ENCODE measurements at regions not wholly inside any gene's neighbourhood (a gene's known extent, or its start where the extent isn't known, plus 50 kb on each side); places are given as distances from the start of the nearest gene placed in this dataset.

DNA sequence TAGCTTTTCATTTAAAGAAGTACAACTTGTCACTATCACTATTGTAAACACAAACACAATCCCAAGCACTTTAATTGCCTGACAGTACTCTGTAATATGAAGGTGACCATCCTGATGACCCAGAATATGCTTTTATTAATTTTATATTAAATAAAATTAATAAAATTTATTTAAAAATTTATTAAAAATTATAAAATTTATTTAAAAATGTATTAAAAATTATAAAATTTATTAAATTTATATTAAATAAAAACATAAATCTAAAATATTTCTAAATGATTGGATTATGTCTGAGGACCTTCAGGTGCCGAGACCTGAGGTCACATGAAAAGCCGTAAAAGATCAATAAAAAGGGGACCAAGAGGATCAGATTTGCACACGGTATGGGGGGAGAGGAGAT, 229.8 kb upstream of the KIRREL3 start:
- CTCF ChIA-PET: no interaction called here
- no peak overlapping the region for H3K27ac Mint-ChIP-seq (ENCODE audit: low read depth, unreplicated experiment)

DNA sequence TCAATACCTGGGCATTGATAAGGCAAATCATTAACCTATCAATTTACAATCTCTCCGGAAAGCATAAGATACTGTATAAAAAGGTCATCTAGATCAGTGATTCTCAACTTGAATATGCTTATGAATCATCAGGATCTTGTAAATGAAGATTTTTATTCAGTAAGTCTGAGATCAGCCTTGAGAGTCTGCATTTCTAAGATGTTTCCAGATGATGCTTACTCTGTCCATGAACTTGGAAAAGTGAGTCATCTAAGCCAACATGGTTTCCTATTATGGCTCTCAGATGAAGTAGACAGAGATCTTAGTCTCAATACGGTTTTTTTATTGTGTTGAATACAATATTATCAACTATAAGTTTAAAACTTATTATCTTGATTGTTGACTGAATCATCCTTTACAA, 226.4 kb upstream of the KIRREL3 start:
- no peak overlapping the region for H3K27ac Mint-ChIP-seq (ENCODE audit: low read depth, unreplicated experiment)
- peaks cover 34% of the 10 kb centered on the region for H3K9me3 Mint-ChIP-seq (ENCODE audit: unreplicated experiment)
- TF ChIP-seq, protein P1, sequence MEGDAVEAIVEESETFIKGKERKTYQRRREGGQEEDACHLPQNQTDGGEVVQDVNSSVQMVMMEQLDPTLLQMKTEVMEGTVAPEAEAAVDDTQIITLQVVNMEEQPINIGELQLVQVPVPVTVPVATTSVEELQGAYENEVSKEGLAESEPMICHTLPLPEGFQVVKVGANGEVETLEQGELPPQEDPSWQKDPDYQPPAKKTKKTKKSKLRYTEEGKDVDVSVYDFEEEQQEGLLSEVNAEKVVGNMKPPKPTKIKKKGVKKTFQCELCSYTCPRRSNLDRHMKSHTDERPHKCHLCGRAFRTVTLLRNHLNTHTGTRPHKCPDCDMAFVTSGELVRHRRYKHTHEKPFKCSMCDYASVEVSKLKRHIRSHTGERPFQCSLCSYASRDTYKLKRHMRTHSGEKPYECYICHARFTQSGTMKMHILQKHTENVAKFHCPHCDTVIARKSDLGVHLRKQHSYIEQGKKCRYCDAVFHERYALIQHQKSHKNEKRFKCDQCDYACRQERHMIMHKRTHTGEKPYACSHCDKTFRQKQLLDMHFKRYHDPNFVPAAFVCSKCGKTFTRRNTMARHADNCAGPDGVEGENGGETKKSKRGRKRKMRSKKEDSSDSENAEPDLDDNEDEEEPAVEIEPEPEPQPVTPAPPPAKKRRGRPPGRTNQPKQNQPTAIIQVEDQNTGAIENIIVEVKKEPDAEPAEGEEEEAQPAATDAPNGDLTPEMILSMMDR (IDR thresholded peaks at IDR 0.05; ENCODE audit: unreplicated experiment): no peak
- CTCF ChIA-PET: no interaction called here
- no peak overlapping the region for H3K4me3 Mint-ChIP-seq (ENCODE audit: unreplicated experiment)
- H3K36me3 Mint-ChIP-seq (ENCODE audit: insufficient read depth, unreplicated experiment): no peaks in the 10 kb centered on the region
- H3K4me1 Mint-ChIP-seq (ENCODE audit: insufficient read depth, unreplicated experiment): no peaks in the 10 kb centered on the region
- POLR2A ChIA-PET: no interaction called here
- BruUV-seq (replicated peaks): no TSS peak
- intact Hi-C loops (cut with micrococcal nuclease): no loop called here
- peaks cover 10% of the 10 kb centered on the region for H3K27me3 Mint-ChIP-seq (ENCODE audit: insufficient read depth, unreplicated experiment)
- DNase-seq (ENCODE audit: unreplicated experiment): no peak

More for the DNA sequence above, 229.8 kb upstream of the KIRREL3 start:
- BruUV-seq (replicated peaks): no TSS peak
- no peaks in the 10 kb centered on the region for H3K4me1 Mint-ChIP-seq (ENCODE audit: insufficient read depth, unreplicated experiment)
- no peaks in the 10 kb centered on the region for H3K36me3 Mint-ChIP-seq (ENCODE audit: insufficient read depth, unreplicated experiment)
- POLR2A ChIA-PET: no interaction called here
- DNase-seq (ENCODE audit: unreplicated experiment): no peak
- H3K27me3 Mint-ChIP-seq (ENCODE audit: insufficient read depth, unreplicated experiment): peaks cover 10% of the 10 kb centered on the region
- H3K4me3 Mint-ChIP-seq (ENCODE audit: unreplicated experiment): no peak overlapping the region
- TF ChIP-seq, protein P1 (IDR thresholded peaks at IDR 0.05; ENCODE audit: unreplicated experiment): no peak
- H3K9me3 Mint-ChIP-seq (ENCODE audit: unreplicated experiment): peaks cover 14% of the 10 kb centered on the region
- intact Hi-C loops (cut with micrococcal nuclease): no loop called here

DNA sequence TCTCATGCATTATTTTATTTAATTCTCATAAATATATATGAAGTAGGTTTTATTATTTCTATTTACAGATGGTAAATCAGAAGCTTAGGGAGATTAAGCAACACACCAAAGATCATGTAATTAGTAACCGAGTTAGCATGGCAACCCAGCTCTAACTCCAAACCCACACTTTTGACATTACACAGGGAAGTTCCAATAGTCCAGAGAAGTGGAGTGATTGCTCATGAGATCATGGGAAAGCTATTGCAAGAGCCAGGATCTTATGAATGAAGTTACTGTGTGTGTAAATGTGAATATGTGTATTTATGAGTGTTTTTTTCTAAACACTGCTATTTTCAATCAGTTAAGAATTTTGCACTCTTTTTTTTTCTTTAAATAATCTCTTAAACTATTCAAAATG, 225.8 kb upstream of the KIRREL3 start:
- Mint-ChIP-seq H3K9me3 (ENCODE audit: unreplicated experiment) (peaks cover 34% of the 10 kb centered on the region), H3K4me3 (ENCODE audit: unreplicated experiment) (no peak overlapping the region), H3K36me3 (ENCODE audit: insufficient read depth, unreplicated experiment) (no peaks in the 10 kb centered on the region), H3K4me1 (ENCODE audit: insufficient read depth, unreplicated experiment) (no peaks in the 10 kb centered on the region), H3K27ac (ENCODE audit: low read depth, unreplicated experiment) (no peak overlapping the region), H3K27me3 (ENCODE audit: insufficient read depth, unreplicated experiment) (peaks cover 10% of the 10 kb centered on the region)
- intact Hi-C loops (cut with micrococcal nuclease): no loop called here
- TF ChIP-seq, protein P1 (IDR thresholded peaks at IDR 0.05; ENCODE audit: unreplicated experiment): no peak
- BruUV-seq (replicated peaks): no TSS peak
- ChIA-PET POLR2A (no interaction called here), CTCF (no interaction called here)
- DNase-seq (ENCODE audit: unreplicated experiment): no peak

DNA sequence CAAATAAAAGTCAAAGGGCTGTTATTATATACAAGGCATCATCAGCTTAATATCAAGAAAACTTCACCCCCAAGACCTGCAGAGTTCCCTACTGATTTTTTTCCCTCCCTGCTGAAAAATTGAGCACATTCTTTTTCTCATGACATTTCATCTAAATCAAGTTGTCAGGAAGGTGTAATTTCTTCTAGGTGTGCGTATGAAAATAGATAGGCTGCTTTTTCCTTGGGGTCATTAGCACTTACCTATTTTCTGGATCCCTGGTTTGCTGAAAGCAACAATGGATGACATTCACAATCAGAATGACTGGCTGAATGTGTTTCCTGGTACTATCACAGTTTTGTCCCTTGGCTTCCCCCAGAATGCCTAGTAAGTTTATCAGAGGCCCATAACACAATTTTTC, 225.0 kb upstream of the KIRREL3 start:
- Mint-ChIP-seq H3K9me3 (ENCODE audit: unreplicated experiment) (peaks cover 34% of the 10 kb centered on the region), H3K4me1 (ENCODE audit: insufficient read depth, unreplicated experiment) (no peaks in the 10 kb centered on the region), H3K4me3 (ENCODE audit: unreplicated experiment) (no peak overlapping the region), H3K36me3 (ENCODE audit: insufficient read depth, unreplicated experiment) (no peaks in the 10 kb centered on the region), H3K27me3 (ENCODE audit: insufficient read depth, unreplicated experiment) (peaks cover 10% of the 10 kb centered on the region), H3K27ac (ENCODE audit: low read depth, unreplicated experiment) (no peak overlapping the region)
- no peak for DNase-seq (ENCODE audit: unreplicated experiment)
- intact Hi-C loops (cut with micrococcal nuclease): no loop called here
- ChIA-PET POLR2A (no interaction called here), CTCF (interaction anchor here (0.8 kb wide), 1 partner anchor 9 kb away, joined by 3 read pairs; no protein-coding TSS in a partner anchor)
- BruUV-seq (replicated peaks): no TSS peak
- TF ChIP-seq, protein P1 (IDR thresholded peaks at IDR 0.05; ENCODE audit: unreplicated experiment): no peak

Measured in MCF 10A (cell line).